GM23338 (cell line): ENCODE measurements at regions not wholly inside any gene's neighbourhood (a gene's known extent, or its start where the extent isn't known, plus 50 kb on each side); places are given as distances from the start of the nearest gene placed in this dataset.

Source experiments
- ATAC-seq: fragments of 200-7000 bp; cut with Tn5 transposase; 3 replicates; pipeline ENCODE4 v1.9.1; 2020
- DNase-seq: peaks from one replicate; pipeline ENCODE4 v3.0.0-alpha.2; 2015; ENCODE audit warnings: low spot score
- H2AFZ ChIP-seq: fragments of 200-600 bp; sonication (generic); 2 replicates; pipeline ENCODE4 v1.8.0; 2016; ENCODE audit warnings: antibody characterized with exemption, mild to moderate bottlenecking, moderate library complexity
- H3F3A ChIP-seq: fragments of 200-600 bp; sonication (generic); replicated peaks from 2 replicates; pipeline ENCODE4 v1.8.0; 2017; ENCODE audit warnings: antibody characterized with exemption, mixed run types, low read depth
- H3K27ac ChIP-seq: fragments of 200-600 bp; sonication (generic); 2 replicates; pipeline ENCODE4 v1.6.1; 2016; ENCODE audit warnings: low read depth
- H3K27me3 ChIP-seq: fragments of 200-600 bp; sonication (generic); 2 replicates; pipeline ENCODE4 v1.8.0; 2016; ENCODE audit warnings: mild to moderate bottlenecking, mixed run types, moderate library complexity; ENCODE audit not compliant: insufficient read depth
- H3K36me3 ChIP-seq: fragments of 200-600 bp; sonication (generic); 2 replicates; pipeline ENCODE4 v1.8.0; 2016; ENCODE audit warnings: mild to moderate bottlenecking; ENCODE audit not compliant: insufficient read depth
- H3K4me1 ChIP-seq: fragments of 200-600 bp; sonication (generic); 2 replicates; pipeline ENCODE4 v1.8.0; 2016; ENCODE audit warnings: mild to moderate bottlenecking, moderate library complexity; ENCODE audit not compliant: insufficient read depth
- H3K4me2 ChIP-seq: fragments of 200-600 bp; sonication (generic); 2 replicates; pipeline ENCODE4 v1.7.1; 2017; ENCODE audit warnings: mixed run types
- H3K4me3 ChIP-seq: fragments of 200-600 bp; sonication (generic); 2 replicates; pipeline ENCODE4 v1.6.1; 2016; ENCODE audit warnings: mixed run types
- H3K79me2 ChIP-seq: fragments of 200-600 bp; sonication (generic); replicated peaks from 2 replicates; pipeline ENCODE4 v1.8.0; 2017; ENCODE audit warnings: mild to moderate bottlenecking; ENCODE audit not compliant: insufficient read depth
- H3K9me2 ChIP-seq: fragments of 200-600 bp; sonication (generic); 2 replicates; pipeline ENCODE4 v1.8.0; 2017; ENCODE audit not compliant: insufficient read depth
- H4K20me1 ChIP-seq: fragments of 200-600 bp; sonication (generic); replicated peaks from 2 replicates; pipeline ENCODE4 v1.8.0; 2017; ENCODE audit warnings: mild to moderate bottlenecking; ENCODE audit not compliant: insufficient read depth
- H3K27ac Mint-ChIP-seq: 2 replicates; pipeline ENCODE4 v1.8.0; 2020; ENCODE audit warnings: inconsistent platforms, mild to moderate bottlenecking, moderate library complexity, mixed read lengths
- H3K27me3 Mint-ChIP-seq: 3 replicates; pipeline ENCODE4 v1.8.0; 2022; ENCODE audit warnings: low read depth, mild to moderate bottlenecking, moderate library complexity, mixed read lengths, inconsistent platforms; ENCODE audit not compliant: insufficient read depth, poor library complexity
- H3K36me3 Mint-ChIP-seq: 3 replicates; pipeline ENCODE4 v1.8.0; 2021; ENCODE audit warnings: low read depth, mild to moderate bottlenecking, inconsistent platforms, moderate library complexity, mixed read lengths
- H3K4me1 Mint-ChIP-seq: 3 replicates; pipeline ENCODE4 v1.8.0; 2020; ENCODE audit warnings: mild to moderate bottlenecking, inconsistent platforms, mixed read lengths
- H3K4me3 Mint-ChIP-seq: 3 replicates; pipeline ENCODE4 v1.8.0; 2021; ENCODE audit warnings: moderate library complexity, mild to moderate bottlenecking, inconsistent platforms, mixed read lengths
- H3K9me3 Mint-ChIP-seq: 3 replicates; pipeline ENCODE4 v1.8.0; 2020; ENCODE audit warnings: moderate library complexity, mild to moderate bottlenecking, inconsistent platforms, mixed read lengths
- CREB1 ChIP-seq: fragments of 250-450 bp; sonication (Bioruptor Pico); IDR thresholded peaks from 2 replicates; pipeline ENCODE4 v1.5.0; 2020; ENCODE audit warnings: low read depth, mild to moderate bottlenecking, moderate library complexity
- EZH2 ChIP-seq: fragments of 200-600 bp; sonication (generic); IDR thresholded peaks from one replicate; pipeline ENCODE4 v1.8.0; 2017; ENCODE audit warnings: antibody characterized with exemption, mild to moderate bottlenecking, low read depth; ENCODE audit not compliant: unreplicated experiment
- EZH2phosphoT487 ChIP-seq: fragments of 200-600 bp; sonication (generic); IDR thresholded peaks from one replicate; pipeline ENCODE4 v1.8.1; 2018; ENCODE audit warnings: antibody characterized with exemption; ENCODE audit not compliant: unreplicated experiment
- JUNB ChIP-seq: IDR thresholded peaks from one replicate; pipeline ENCODE4 v1.6.1; 2016; ENCODE audit warnings: antibody characterized with exemption; ENCODE audit not compliant: unreplicated experiment
- NANOG ChIP-seq: IDR thresholded peaks from 2 replicates; pipeline ENCODE4 v1.6.1; 2016; ENCODE audit warnings: antibody characterized with exemption, borderline replicate concordance
- POLR2AphosphoS5 ChIP-seq: IDR thresholded peaks from 2 replicates; pipeline ENCODE4 v1.6.1; 2016; ENCODE audit warnings: antibody characterized with exemption, low read depth
- STAT1 ChIP-seq: IDR thresholded peaks from one replicate; pipeline ENCODE4 v1.6.1; 2016; ENCODE audit warnings: antibody characterized with exemption; ENCODE audit not compliant: unreplicated experiment
- ZNF114 ChIP-seq: fragments of 250-450 bp; sonication (Bioruptor Pico); IDR thresholded peaks from 2 replicates; pipeline ENCODE4 v1.5.0; 2020; ENCODE audit warnings: mild to moderate bottlenecking, moderate library complexity
- ZNF331 ChIP-seq: fragments of 250-450 bp; sonication (Bioruptor Pico); IDR thresholded peaks from 2 replicates; pipeline ENCODE4 v1.5.0; 2020; ENCODE audit warnings: low read depth, mild to moderate bottlenecking, moderate library complexity
- TF ChIP-seq, protein P1 (sequence below): IDR thresholded peaks from 2 replicates; pipeline ENCODE4 v1.6.1; 2016; ENCODE audit warnings: antibody characterized with exemption
- TF ChIP-seq, protein P2 (sequence below), 2 experiments: fragments of 200-600 bp in 1 of 2; sonication (generic) in 1 of 2; conservative IDR thresholded peaks; 2 replicates each; pipeline versions ENCODE4 v1.5.1 to v1.6.1; 2016 to 2017; ENCODE audit warnings: antibody characterized with exemption in 2 of 2, low read depth in 2 of 2, mild to moderate bottlenecking in 2 of 2, moderate library complexity in 1 of 2
- TF ChIP-seq, protein P3 (sequence below): IDR thresholded peaks from one replicate; pipeline ENCODE4 v1.6.1; 2018; ENCODE audit warnings: antibody characterized with exemption; ENCODE audit not compliant: unreplicated experiment

DNA sequence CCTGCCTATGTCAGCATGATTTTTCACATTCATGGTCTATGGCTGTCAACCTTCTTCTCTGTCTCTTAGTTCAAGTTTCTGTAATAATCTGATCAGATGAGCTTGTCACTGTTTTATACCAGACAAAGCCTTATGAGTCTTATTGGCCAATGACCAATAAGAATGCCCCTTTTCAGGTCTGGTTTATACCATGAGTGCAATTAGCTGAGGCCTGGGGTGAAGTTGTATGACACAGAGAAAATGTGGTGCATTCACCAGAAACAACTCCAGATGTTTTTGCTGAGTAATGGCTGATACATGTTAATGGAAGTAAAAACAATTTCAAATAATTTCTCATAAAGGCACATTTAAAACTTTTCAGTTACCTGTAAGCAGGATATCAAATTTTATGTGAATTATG, 218.6 kb upstream of the CDH8 start (continued):
- TF ChIP-seq JUNB (no peak), EZH2phosphoT487 (no peak), CREB1 (CRISPR knock-in tag) (no peak), EZH2 (no peak), STAT1 (no peak), NANOG (no peak), ZNF114 (no peak), ZNF331 (CRISPR knock-in tag) (no peak)
- TF ChIP-seq, protein P1, sequence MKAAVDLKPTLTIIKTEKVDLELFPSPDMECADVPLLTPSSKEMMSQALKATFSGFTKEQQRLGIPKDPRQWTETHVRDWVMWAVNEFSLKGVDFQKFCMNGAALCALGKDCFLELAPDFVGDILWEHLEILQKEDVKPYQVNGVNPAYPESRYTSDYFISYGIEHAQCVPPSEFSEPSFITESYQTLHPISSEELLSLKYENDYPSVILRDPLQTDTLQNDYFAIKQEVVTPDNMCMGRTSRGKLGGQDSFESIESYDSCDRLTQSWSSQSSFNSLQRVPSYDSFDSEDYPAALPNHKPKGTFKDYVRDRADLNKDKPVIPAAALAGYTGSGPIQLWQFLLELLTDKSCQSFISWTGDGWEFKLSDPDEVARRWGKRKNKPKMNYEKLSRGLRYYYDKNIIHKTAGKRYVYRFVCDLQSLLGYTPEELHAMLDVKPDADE, result no peak
- TF ChIP-seq, protein P2, sequence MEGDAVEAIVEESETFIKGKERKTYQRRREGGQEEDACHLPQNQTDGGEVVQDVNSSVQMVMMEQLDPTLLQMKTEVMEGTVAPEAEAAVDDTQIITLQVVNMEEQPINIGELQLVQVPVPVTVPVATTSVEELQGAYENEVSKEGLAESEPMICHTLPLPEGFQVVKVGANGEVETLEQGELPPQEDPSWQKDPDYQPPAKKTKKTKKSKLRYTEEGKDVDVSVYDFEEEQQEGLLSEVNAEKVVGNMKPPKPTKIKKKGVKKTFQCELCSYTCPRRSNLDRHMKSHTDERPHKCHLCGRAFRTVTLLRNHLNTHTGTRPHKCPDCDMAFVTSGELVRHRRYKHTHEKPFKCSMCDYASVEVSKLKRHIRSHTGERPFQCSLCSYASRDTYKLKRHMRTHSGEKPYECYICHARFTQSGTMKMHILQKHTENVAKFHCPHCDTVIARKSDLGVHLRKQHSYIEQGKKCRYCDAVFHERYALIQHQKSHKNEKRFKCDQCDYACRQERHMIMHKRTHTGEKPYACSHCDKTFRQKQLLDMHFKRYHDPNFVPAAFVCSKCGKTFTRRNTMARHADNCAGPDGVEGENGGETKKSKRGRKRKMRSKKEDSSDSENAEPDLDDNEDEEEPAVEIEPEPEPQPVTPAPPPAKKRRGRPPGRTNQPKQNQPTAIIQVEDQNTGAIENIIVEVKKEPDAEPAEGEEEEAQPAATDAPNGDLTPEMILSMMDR (conservative IDR thresholded peaks at IDR 0.05; ENCODE audit: low read depth in 2 of 2), result no peak

DNA sequence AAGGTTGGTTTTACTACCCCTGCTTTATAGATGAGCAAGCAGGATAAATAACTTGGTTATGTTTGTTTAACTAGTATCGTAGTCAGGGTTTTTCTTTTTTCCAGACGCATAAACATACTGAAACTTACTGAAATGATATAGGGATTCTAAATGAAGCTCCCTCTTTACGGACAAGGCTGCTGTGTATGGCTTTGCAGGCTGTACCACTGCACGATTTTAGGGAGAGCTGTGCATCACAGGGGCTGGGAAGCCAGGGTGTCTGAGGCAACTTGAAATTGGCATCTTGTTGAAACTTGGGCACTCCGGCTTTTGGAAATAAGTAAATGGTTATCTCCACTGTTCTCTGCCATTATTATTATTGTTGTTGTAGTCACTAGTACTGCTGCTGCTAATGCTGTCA, 218.1 kb upstream of the CDH8 start:
- no peaks in the 10 kb centered on the region for H3F3A ChIP-seq
- no peak overlapping the region for H3K4me2 ChIP-seq
- TF ChIP-seq POLR2AphosphoS5 (no peak), STAT1 (no peak), ZNF114 (no peak), CREB1 (CRISPR knock-in tag) (no peak), NANOG (no peak), EZH2 (no peak), ZNF331 (CRISPR knock-in tag) (no peak), JUNB (no peak)
- TF ChIP-seq, protein P3, sequence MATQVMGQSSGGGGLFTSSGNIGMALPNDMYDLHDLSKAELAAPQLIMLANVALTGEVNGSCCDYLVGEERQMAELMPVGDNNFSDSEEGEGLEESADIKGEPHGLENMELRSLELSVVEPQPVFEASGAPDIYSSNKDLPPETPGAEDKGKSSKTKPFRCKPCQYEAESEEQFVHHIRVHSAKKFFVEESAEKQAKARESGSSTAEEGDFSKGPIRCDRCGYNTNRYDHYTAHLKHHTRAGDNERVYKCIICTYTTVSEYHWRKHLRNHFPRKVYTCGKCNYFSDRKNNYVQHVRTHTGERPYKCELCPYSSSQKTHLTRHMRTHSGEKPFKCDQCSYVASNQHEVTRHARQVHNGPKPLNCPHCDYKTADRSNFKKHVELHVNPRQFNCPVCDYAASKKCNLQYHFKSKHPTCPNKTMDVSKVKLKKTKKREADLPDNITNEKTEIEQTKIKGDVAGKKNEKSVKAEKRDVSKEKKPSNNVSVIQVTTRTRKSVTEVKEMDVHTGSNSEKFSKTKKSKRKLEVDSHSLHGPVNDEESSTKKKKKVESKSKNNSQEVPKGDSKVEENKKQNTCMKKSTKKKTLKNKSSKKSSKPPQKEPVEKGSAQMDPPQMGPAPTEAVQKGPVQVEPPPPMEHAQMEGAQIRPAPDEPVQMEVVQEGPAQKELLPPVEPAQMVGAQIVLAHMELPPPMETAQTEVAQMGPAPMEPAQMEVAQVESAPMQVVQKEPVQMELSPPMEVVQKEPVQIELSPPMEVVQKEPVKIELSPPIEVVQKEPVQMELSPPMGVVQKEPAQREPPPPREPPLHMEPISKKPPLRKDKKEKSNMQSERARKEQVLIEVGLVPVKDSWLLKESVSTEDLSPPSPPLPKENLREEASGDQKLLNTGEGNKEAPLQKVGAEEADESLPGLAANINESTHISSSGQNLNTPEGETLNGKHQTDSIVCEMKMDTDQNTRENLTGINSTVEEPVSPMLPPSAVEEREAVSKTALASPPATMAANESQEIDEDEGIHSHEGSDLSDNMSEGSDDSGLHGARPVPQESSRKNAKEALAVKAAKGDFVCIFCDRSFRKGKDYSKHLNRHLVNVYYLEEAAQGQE, result no peak
- TF ChIP-seq, protein P1, result no peak

More for the DNA sequence above, 218.1 kb upstream of the CDH8 start:
- Histone ChIP-seq H3K79me2 (no peaks in the 10 kb centered on the region), H3K27ac (no peak overlapping the region), H3K27me3 (no peaks in the 10 kb centered on the region), H3K9me2 (no peaks in the 10 kb centered on the region), H3K4me1 (peaks cover 11% of the 10 kb centered on the region; the same call in 1 of the 2 replicates), H3K36me3 (no peaks in the 10 kb centered on the region), H4K20me1 (no peaks in the 10 kb centered on the region), H2AFZ (no peak overlapping the region), H3K4me3 (no peak overlapping the region)
- no peak for ATAC-seq
- no peak overlapping the region for H3K4me3 Mint-ChIP-seq
- no peak for DNase-seq
- H3K27ac Mint-ChIP-seq, result no peak overlapping the region; the same call in 1 of the 2 replicates
- peaks cover 5% of the 10 kb centered on the region for H3K27me3 Mint-ChIP-seq
- H3K9me3 Mint-ChIP-seq, result no peaks in the 10 kb centered on the region
- peaks cover 36% of the 10 kb centered on the region for H3K4me1 Mint-ChIP-seq
- H3K36me3 Mint-ChIP-seq, result no peaks in the 10 kb centered on the region
